ENCODE measurements at regions not wholly inside any gene's neighbourhood (a gene's known extent, or its start where the extent isn't known, plus 50 kb on each side); places are given as distances from the start of the nearest gene placed in this dataset.

- Histone ChIP-seq H2AFZ (ENCODE audit: control insufficient read depth, low read depth, low read length) (peak overlapping the region; percentile 20; the same call in 1 of the 2 replicates), H3K27ac (ENCODE audit: control insufficient read depth, insufficient read depth) (peak overlapping the region; percentile 93), H3K4me1 (ENCODE audit: control insufficient read depth, insufficient read depth, low read length) (peaks cover 88% of the 10 kb centered on the region), H3K4me3 (peak overlapping the region; percentile 55), H3K9me3 (replicated peaks; ENCODE audit: control insufficient read depth, insufficient read depth, low read length) (peaks cover 2% of the 10 kb centered on the region; the same call in 1 of the 3 replicates), H3K27me3 (replicated peaks in 1 of 2; ENCODE audit: control insufficient read depth in 2 of 2, insufficient read depth in 2 of 2, low read length in 1 of 2) (no peaks in the 10 kb centered on the region), H3K79me2 (ENCODE audit: control insufficient read depth, insufficient read depth, low read length) (peaks cover 13% of the 10 kb centered on the region), H4K20me1 (ENCODE audit: control insufficient read depth, insufficient read depth) (no peaks in the 10 kb centered on the region), H3K4me2 (ENCODE audit: control insufficient read depth, insufficient read depth) (peak overlapping the region; percentile 91), H3K9ac (ENCODE audit: control insufficient read depth, insufficient read depth, low read length) (peak overlapping the region; percentile 52), H3K36me3 (ENCODE audit: control insufficient read depth in 2 of 2, insufficient read depth in 2 of 2, low read length in 1 of 2) (no peaks in the 10 kb centered on the region)
- RAD21 ChIA-PET (ENCODE audit: unreplicated experiment): interaction anchor here (0.8 to 4.8 kb wide), 12 partner anchors 7 to 177 kb away, joined by 3 to 36 read pairs (median 4); no protein-coding TSS in a partner anchor
- BruUV-seq (replicated peaks): no TSS peak
- POLR2A ChIA-PET: interaction anchor here (0.8 to 7.7 kb wide), 6 partner anchors 8 to 96 kb away, joined by 3 to 58 read pairs (median 4); no protein-coding TSS in a partner anchor
- WGBS (ENCODE audit: insufficient coverage, insufficient replicate concordance, low lambda C conversion rate, missing lambda C conversion rate): 23% methylated on average over 27 of the region's 27 CpGs
- peak; percentile 69 for ATAC-seq
- peak; percentile 74 for DNase-seq (ENCODE audit: low read depth, low spot score)
- intact Hi-C loops (cut with micrococcal nuclease; ENCODE audit: unreplicated experiment): no loop called here
- SMC1A ChIA-PET (ENCODE audit: uncharacterized antibody, unreplicated experiment): interaction anchor here (0.9 to 18.6 kb wide), 6 partner anchors 10 to 174 kb away, joined by 3 to 338 read pairs (median 10); partner anchors contain the start of gene IRF8
- in situ Hi-C loops (cut with MboI): no loop called here
- CTCF ChIA-PET: interaction anchor here (0.7 to 4.2 kb wide), 7 partner anchors 7 to 176 kb away, joined by 3 to 42 read pairs (median 5); no protein-coding TSS in a partner anchor
- FAIRE-seq: peak; percentile 75
- no peak for TF ChIP-seq TCF7 (IDR thresholded peaks at IDR 0.05; ENCODE audit: borderline replicate concordance)
- TF ChIP-seq BHLHE40 (IDR thresholded peaks at IDR 0.05; ENCODE audit: borderline replicate concordance in 1 of 2, low read depth in 2 of 2, low read length in 1 of 2): peak; percentile 87 to 89
- TF ChIP-seq HSF1 (IDR thresholded peaks at IDR 0.05; ENCODE audit: low read depth, low read length): no peak
- no peak for TF ChIP-seq SREBF2 (IDR thresholded peaks at IDR 0.05; ENCODE audit: low read length)
- peak; percentile 60 for TF ChIP-seq DPF2 (IDR thresholded peaks at IDR 0.05)
- TF ChIP-seq BCLAF1 (IDR thresholded peaks at IDR 0.05): no peak
- peak; percentile 47 for TF ChIP-seq CREM (IDR thresholded peaks at IDR 0.05; ENCODE audit: low read depth)
- TF ChIP-seq SPI1 (IDR thresholded peaks at IDR 0.05; ENCODE audit: borderline replicate concordance, insufficient read depth, low read depth, low read length): peak; percentile 51
- no peak for TF ChIP-seq REST (IDR thresholded peaks at IDR 0.05; ENCODE audit: low read depth, low read length)
- no peak for TF ChIP-seq CBX5 (IDR thresholded peaks at IDR 0.05; ENCODE audit: low read depth)
- peak; percentile 67; the same call in 1 of the 2 replicates for TF ChIP-seq ZNF24 (IDR thresholded peaks at IDR 0.05)
- peak; percentile 73 for TF ChIP-seq PBX3 (IDR thresholded peaks at IDR 0.05; ENCODE audit: insufficient replicate concordance, low read depth, low read length)
- TF ChIP-seq ASH2L (IDR thresholded peaks at IDR 0.05; ENCODE audit: borderline replicate concordance, low read depth): no peak
Measured at GRCh38 chr16:85995541-85996423, 96.8 kb downstream of the IRF8 start.

All from GM12878 (cell line).